A549 (cell line): ENCODE measurements at regions not wholly inside any gene's neighbourhood (a gene's known extent, or its start where the extent isn't known, plus 50 kb on each side); places are given as distances from the start of the nearest gene placed in this dataset.

Experiments
- ATAC-seq, 2 experiments: fragments of 200-7000 bp in 1 of 2; fragments of >200 bp in 1 of 2; cut with Nextera tagmentation in 1 of 2; cut with Tn5 transposase in 1 of 2; 3 replicates each; pipeline versions ENCODE4 v1.8.0 to v1.9.1; 2018 to 2020; ENCODE audit warnings: mild to moderate bottlenecking in 1 of 2, moderate library complexity in 1 of 2
- CTCF ChIA-PET: fragments of 300-600 bp; sonication (Branson Sonifier 250); formaldehyde crosslinking; extraction: SDS; loops from one replicate; lab custom pipeline; 2021; ENCODE audit warnings: antibody characterized with exemption, inconsistent platforms; lab: Yijun Ruan, JAX
- POLR2A ChIA-PET: fragments of 350-600 bp; formaldehyde crosslinking; extraction: SDS; loops from one replicate; lab custom pipeline; 2021; ENCODE audit warnings: antibody characterized with exemption, inconsistent platforms; lab: Yijun Ruan, JAX
- DNase-seq, 2 experiments: peaks; one replicate each; pipeline versions ENCODE4 v3.0.0 to v3.0.0-alpha.2; 2011 to 2016; ENCODE audit warnings: low read depth in 1 of 2, low spot score in 1 of 2
- FAIRE-seq: peaks from 2 replicates; lab custom pipeline; 2011; peaks lifted over from hg19 to GRCh38; lab: Jason Lieb, UNC
- H3K27ac ChIP-seq, 2 experiments: fragments of >200 bp; sonication (Bioruptor Twin); formaldehyde crosslinking; 3 replicates each; pipeline ENCODE4 v1.5.1; 2016 to 2017
- H3K4me1 ChIP-seq: fragments of >200 bp; sonication (Bioruptor Twin); formaldehyde crosslinking; 3 replicates; pipeline ENCODE4 v1.6.1; 2016
- H3K4me2 ChIP-seq: fragments of >200 bp; sonication (Bioruptor Twin); formaldehyde crosslinking; 3 replicates; pipeline ENCODE4 v1.6.1; 2016
- H3K4me3 ChIP-seq: fragments of >200 bp; sonication (Bioruptor Twin); formaldehyde crosslinking; 3 replicates; pipeline ENCODE4 v1.5.1; 2016
- H3K9me3 ChIP-seq: fragments of >200 bp; sonication (Bioruptor Twin); formaldehyde crosslinking; 3 replicates; pipeline ENCODE4 v1.6.1; 2016
- BCL3 ChIP-seq: fragments of >200 bp; sonication (Bioruptor Twin); formaldehyde crosslinking; IDR thresholded peaks from 3 replicates; pipeline ENCODE4 v1.6.1; 2016
- BHLHE40 ChIP-seq: IDR thresholded peaks from 2 replicates; pipeline ENCODE4 v1.6.1; 2012; ENCODE audit warnings: low read depth, low read length, inconsistent platforms
- CTCF ChIP-seq: fragments of >200 bp; sonication (Bioruptor Twin); formaldehyde crosslinking; IDR thresholded peaks from 3 replicates; pipeline ENCODE4 v1.5.1; 2016
- EHF ChIP-seq: fragments of 250-450 bp; sonication (Bioruptor Pico); IDR thresholded peaks from 2 replicates; pipeline ENCODE4 v1.5.0; 2020; ENCODE audit warnings: mild to moderate bottlenecking
- EHMT2 ChIP-seq: fragments of 200-600 bp; sonication (generic); IDR thresholded peaks from 2 replicates; pipeline ENCODE4 v1.6.1; 2016; ENCODE audit warnings: antibody characterized with exemption, low read depth, mild to moderate bottlenecking, moderate library complexity
- EP300 ChIP-seq, 2 experiments: fragments of >200 bp; sonication (Bioruptor Twin); formaldehyde crosslinking; IDR thresholded peaks; 2 replicates in 1 of 2; 3 replicates in 1 of 2; pipeline ENCODE4 v1.6.1; 2016 to 2017
- MAX ChIP-seq: IDR thresholded peaks from 2 replicates; pipeline ENCODE4 v1.6.1; 2012
- NR3C1 ChIP-seq: fragments of >200 bp; sonication (Bioruptor Twin); formaldehyde crosslinking; IDR thresholded peaks from 3 replicates; pipeline ENCODE4 v1.6.1; 2017
- RAD21 ChIP-seq, 2 experiments: fragments of >200 bp in 1 of 2; sonication (Bioruptor Twin) in 1 of 2; formaldehyde crosslinking in 1 of 2; IDR thresholded peaks in 1 of 2; conservative IDR thresholded peaks in 1 of 2; 2 replicates in 1 of 2; 3 replicates in 1 of 2; pipeline ENCODE4 v1.6.1; 2012 to 2018; ENCODE audit warnings: inconsistent platforms in 1 of 2
- RARB ChIP-seq: fragments of 250-450 bp; sonication (Bioruptor Pico); IDR thresholded peaks from 2 replicates; pipeline ENCODE4 v1.8.0; 2021; ENCODE audit warnings: mild to moderate bottlenecking, moderate library complexity
- REST ChIP-seq: fragments of 200-600 bp; sonication (generic); IDR thresholded peaks from 2 replicates; pipeline ENCODE4 v1.6.1; 2016; ENCODE audit warnings: antibody characterized with exemption, mild to moderate bottlenecking, moderate library complexity
- SMC3 ChIP-seq: fragments of >200 bp; sonication (Bioruptor Twin); formaldehyde crosslinking; IDR thresholded peaks from 3 replicates; pipeline ENCODE4 v1.6.1; 2018; ENCODE audit warnings: inconsistent platforms
- ZSCAN20 ChIP-seq: fragments of 250-450 bp; sonication (Bioruptor Pico); IDR thresholded peaks from 2 replicates; pipeline ENCODE4 v1.8.0; 2022; ENCODE audit warnings: mild to moderate bottlenecking, moderate library complexity
- WGBS: methylation state at CpG from one replicate; pipeline ENCODE4 v1.1.6; 2017; ENCODE audit errors: missing lambda C conversion rate; 5-methylcytosine and 5-hydroxymethylcytosine counted together

- POLR2A ChIA-PET: no interaction called here
Measured at GRCh38 chr21:14863745-14864210, 201.0 kb downstream of the NRIP1 start.

GRCh38 chr21:14862794-14863720 lies 201.7 kb downstream of the NRIP1 start:
- POLR2A ChIA-PET: no interaction called here
- H3K9me3 ChIP-seq: no peaks in the 10 kb centered on the region
- TF ChIP-seq NR3C1: no peak
- TF ChIP-seq BHLHE40: no peak
- TF ChIP-seq SMC3: peak; percentile 37; the same call in 1 of the 3 replicates
- TF ChIP-seq CTCF: peak; percentile 40; the same call in 2 of the 3 replicates
- TF ChIP-seq RARB (CRISPR knock-in tag): no peak
- TF ChIP-seq EHMT2: no peak
- 0 out of 5 replicates have a peak, but pooled peaks have one; percentile 6 to 21 for TF ChIP-seq RAD21 (conservative IDR thresholded peaks at IDR 0.05 in 1 of 2, IDR thresholded peaks at IDR 0.05 in 1 of 2)
- no peak for TF ChIP-seq BCL3
- TF ChIP-seq, all 56 proteins: peak for 3
- 13% methylated on average over 5 of the region's 5 CpGs for WGBS
- DNase-seq (no peak), FAIRE-seq (no peak), ATAC-seq (no peak)
- Histone ChIP-seq H3K4me2 (peak overlapping the region; percentile 26; the same call in 2 of the 3 replicates), H3K27ac (peak overlapping the region; percentile 72 to 73; a peak in 4 of 6 replicates), H3K4me1 (peaks cover 25% of the 10 kb centered on the region), H3K4me3 (no peak overlapping the region)
- CTCF ChIA-PET: interaction anchor here (1.2 to 1.8 kb wide), 7 partner anchors 13 to 690 kb away, joined by 4 to 6 read pairs (median 5); partner anchors contain the start of gene NRIP1

More at GRCh38 chr21:14863745-14864210, 201.0 kb downstream of the NRIP1 start:
- Histone ChIP-seq H3K4me2 (peak overlapping the region; percentile 26; the same call in 2 of the 3 replicates), H3K4me1 (peaks cover 31% of the 10 kb centered on the region), H3K4me3 (no peak overlapping the region), H3K27ac (peak overlapping the region; percentile 72 to 73; a peak in 5 of 6 replicates), H3K9me3 (no peaks in the 10 kb centered on the region)
- 85% methylated on average over 5 of the region's 5 CpGs for WGBS
- TF ChIP-seq MAX: peak; percentile 32; the same call in 1 of the 2 replicates
- no peak for TF ChIP-seq EP300 (IDR thresholded peaks at IDR 0.05)
- TF ChIP-seq REST: no peak
- FAIRE-seq: no peak
- CTCF ChIA-PET: interaction anchor here (1.0 to 1.8 kb wide), 14 partner anchors 12 to 689 kb away, joined by 3 to 6 read pairs (median 4); partner anchors contain the start of gene NRIP1
- DNase-seq: peak in 1 of 2 experiments; percentile 18
- peak in 1 of 2 experiments; percentile 14; a peak in 1 of 6 replicates for ATAC-seq

GRCh38 chr21:14858311-14858710 lies 206.5 kb downstream of the NRIP1 start:
- no peak overlapping the region for H3K4me3 ChIP-seq
- TF ChIP-seq ZSCAN20 (CRISPR knock-in tag) (no peak), EHF (no peak)
- TF ChIP-seq, all 56 proteins: peak for 0
- ATAC-seq (no peak), FAIRE-seq (no peak), DNase-seq (no peak)
- Histone ChIP-seq H3K27ac (no peak overlapping the region), H3K4me1 (peaks cover 4% of the 10 kb centered on the region; the same call in 2 of the 3 replicates), H3K4me2 (no peak overlapping the region), H3K9me3 (no peaks in the 10 kb centered on the region)
- ChIA-PET POLR2A (no interaction called here), CTCF (no interaction called here)
- WGBS: 85% methylated on average over 2 of the region's 2 CpGs
